OCI-LY7 (cell line): ENCODE measurements at regions not wholly inside any gene's neighbourhood (a gene's known extent, or its start where the extent isn't known, plus 50 kb on each side); places are given as distances from the start of the nearest gene placed in this dataset.

Source experiments
- BruUV-seq: library from RNA; stranded (reverse); fragments of 400-500 nt; replicated peaks from 2 replicates; lab custom pipeline; 2021; lab: Mats Ljungman, UMichigan
- CTCF ChIA-PET: fragments of 300-600 bp; sonication (Branson Sonifier 250); formaldehyde crosslinking; loops from one replicate; lab custom pipeline; 2022; ENCODE audit warnings: antibody characterized with exemption; ENCODE audit not compliant: unreplicated experiment; lab: Charles Lee
- POLR2A ChIA-PET: fragments of 300-600 bp; sonication (Branson Sonifier 250); formaldehyde crosslinking; loops from one replicate; lab custom pipeline; 2022; ENCODE audit warnings: antibody characterized with exemption; lab: Charles Lee
- DNase-seq: peaks from one replicate; pipeline ENCODE4 v3.0.0-alpha.2; 2015; ENCODE audit warnings: low spot score
- H2AFZ ChIP-seq: fragments of 200-600 bp; sonication (generic), shearing (Covaris generic); 2 replicates; pipeline ENCODE4 v1.6.1; 2014; ENCODE audit warnings: mild to moderate bottlenecking, antibody characterized with exemption, low read length, moderate library complexity
- H3K27ac ChIP-seq: fragments of 200-600 bp; sonication (generic); 2 replicates; pipeline ENCODE4 v1.5.1; 2014; ENCODE audit warnings: mixed run types, low read depth, mild to moderate bottlenecking, moderate library complexity, low read length, inconsistent platforms; ENCODE audit not compliant: poor library complexity, severe bottlenecking
- H3K36me3 ChIP-seq: fragments of 200-600 bp; sonication (generic); 2 replicates; pipeline ENCODE4 v1.6.1; 2014; ENCODE audit warnings: mild to moderate bottlenecking, antibody characterized with exemption, low read length, moderate library complexity, mixed read lengths; ENCODE audit not compliant: insufficient read depth
- H3K4me1 ChIP-seq: fragments of 200-600 bp; sonication (generic); 2 replicates; pipeline ENCODE4 v1.5.1; 2014; ENCODE audit warnings: mild to moderate bottlenecking, low read length; ENCODE audit not compliant: insufficient read depth, poor library complexity, severe bottlenecking
- H3K4me2 ChIP-seq: fragments of 200-600 bp; sonication (generic); 2 replicates; pipeline ENCODE4 v1.6.1; 2014; ENCODE audit warnings: mild to moderate bottlenecking, low read length
- H3K4me3 ChIP-seq: fragments of 200-600 bp; sonication (generic); 2 replicates; pipeline ENCODE4 v1.5.1; 2014; ENCODE audit warnings: mild to moderate bottlenecking, low read depth, low read length; ENCODE audit not compliant: poor library complexity, severe bottlenecking
- H3K79me2 ChIP-seq: fragments of 200-600 bp; sonication (generic); 2 replicates; pipeline ENCODE4 v1.6.1; 2016; ENCODE audit warnings: low read depth, mild to moderate bottlenecking, low read length, moderate library complexity, mixed read lengths; ENCODE audit not compliant: insufficient read depth
- H3K9me2 ChIP-seq: fragments of 200-600 bp; sonication (generic); 2 replicates; pipeline ENCODE4 v1.6.1; 2016; ENCODE audit warnings: mild to moderate bottlenecking, low read length, mixed read lengths; ENCODE audit not compliant: insufficient read depth
- H3K9me3 ChIP-seq: fragments of 200-600 bp; sonication (generic); 2 replicates; pipeline ENCODE4 v1.6.1; 2014; ENCODE audit warnings: mild to moderate bottlenecking, mixed run types, low read length, mixed read lengths
- H4K20me1 ChIP-seq: fragments of 200-600 bp; sonication (generic); 2 replicates; pipeline ENCODE4 v1.6.1; 2014; ENCODE audit warnings: mild to moderate bottlenecking, antibody characterized with exemption, low read length, moderate library complexity, mixed read lengths; ENCODE audit not compliant: insufficient read depth
- EZH2phosphoT487 ChIP-seq: fragments of 200-600 bp; sonication (generic); IDR thresholded peaks from 2 replicates; pipeline ENCODE4 v1.6.1; 2018; ENCODE audit warnings: low read depth, borderline replicate concordance, mild to moderate bottlenecking, mixed run types, antibody characterized with exemption, low read length, moderate library complexity, mixed read lengths
- intact Hi-C: fragments of 100-400 bp; cut with micrococcal nuclease; formaldehyde crosslinking; loops from one replicate; pipeline ENCODE4 v1.10.0; 2022; ENCODE audit not compliant: unreplicated experiment
- TF ChIP-seq, protein P1 (sequence below): fragments of 200-600 bp; sonication (generic); conservative IDR thresholded peaks from 2 replicates; pipeline ENCODE4 v1.5.1; 2014; ENCODE audit warnings: mild to moderate bottlenecking, antibody characterized with exemption, low read length, moderate library complexity, mixed read lengths

DNA sequence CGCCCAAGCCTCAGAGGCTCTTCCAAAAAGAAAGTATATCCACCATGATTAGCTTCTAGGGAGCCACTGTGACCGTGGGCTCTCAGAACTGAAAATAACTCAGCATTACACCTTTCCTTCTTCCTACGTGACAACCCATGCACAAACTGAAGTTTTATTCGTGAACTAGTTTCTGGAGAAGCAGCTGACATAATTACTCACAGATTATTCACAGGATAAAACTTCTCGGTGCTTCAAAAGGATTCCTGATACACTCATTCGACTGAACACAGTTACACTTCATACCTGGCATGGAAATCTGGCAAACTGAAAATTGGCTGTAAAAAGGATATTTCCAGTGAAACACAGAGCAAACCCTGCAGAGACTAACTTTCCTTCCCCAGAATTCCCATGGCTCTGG, 139.2 kb upstream of the PTER start:
- Histone ChIP-seq H3K27ac (no peak overlapping the region), H4K20me1 (no peaks in the 10 kb centered on the region), H3K36me3 (no peaks in the 10 kb centered on the region), H2AFZ (no peak overlapping the region), H3K4me1 (no peaks in the 10 kb centered on the region), H3K4me2 (no peak overlapping the region), H3K4me3 (no peak overlapping the region), H3K9me3 (no peaks in the 10 kb centered on the region), H3K79me2 (no peaks in the 10 kb centered on the region), H3K9me2 (no peaks in the 10 kb centered on the region)
- no peak for DNase-seq
- CTCF ChIA-PET = no interaction called here
- intact Hi-C loops = no loop called here
- BruUV-seq = no TSS peak
- POLR2A ChIA-PET = no interaction called here
- TF ChIP-seq EZH2phosphoT487 = no peak
- TF ChIP-seq, protein P1, sequence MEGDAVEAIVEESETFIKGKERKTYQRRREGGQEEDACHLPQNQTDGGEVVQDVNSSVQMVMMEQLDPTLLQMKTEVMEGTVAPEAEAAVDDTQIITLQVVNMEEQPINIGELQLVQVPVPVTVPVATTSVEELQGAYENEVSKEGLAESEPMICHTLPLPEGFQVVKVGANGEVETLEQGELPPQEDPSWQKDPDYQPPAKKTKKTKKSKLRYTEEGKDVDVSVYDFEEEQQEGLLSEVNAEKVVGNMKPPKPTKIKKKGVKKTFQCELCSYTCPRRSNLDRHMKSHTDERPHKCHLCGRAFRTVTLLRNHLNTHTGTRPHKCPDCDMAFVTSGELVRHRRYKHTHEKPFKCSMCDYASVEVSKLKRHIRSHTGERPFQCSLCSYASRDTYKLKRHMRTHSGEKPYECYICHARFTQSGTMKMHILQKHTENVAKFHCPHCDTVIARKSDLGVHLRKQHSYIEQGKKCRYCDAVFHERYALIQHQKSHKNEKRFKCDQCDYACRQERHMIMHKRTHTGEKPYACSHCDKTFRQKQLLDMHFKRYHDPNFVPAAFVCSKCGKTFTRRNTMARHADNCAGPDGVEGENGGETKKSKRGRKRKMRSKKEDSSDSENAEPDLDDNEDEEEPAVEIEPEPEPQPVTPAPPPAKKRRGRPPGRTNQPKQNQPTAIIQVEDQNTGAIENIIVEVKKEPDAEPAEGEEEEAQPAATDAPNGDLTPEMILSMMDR = no peak

DNA sequence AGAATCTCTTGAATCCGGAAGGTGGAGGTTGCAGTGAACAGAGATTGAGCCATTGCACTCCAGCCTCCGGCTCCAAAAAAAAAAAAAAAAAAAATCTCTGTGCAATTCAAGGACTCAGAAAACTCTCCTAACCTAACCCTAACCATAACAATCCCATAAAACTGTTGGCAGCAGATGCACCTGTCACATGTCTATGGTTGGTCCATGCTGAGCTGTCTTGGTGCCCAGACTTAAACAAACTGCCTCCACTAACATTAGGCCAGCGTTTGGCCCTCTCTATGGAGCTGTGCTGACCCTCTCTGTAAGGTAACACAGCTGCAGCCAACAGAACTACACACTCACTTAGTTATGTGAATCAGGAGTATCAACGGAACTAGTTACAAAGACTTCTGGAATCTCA, 132.5 kb upstream of the PTER start:
- POLR2A ChIA-PET = no interaction called here
- H3K27ac ChIP-seq = no peak overlapping the region
- no peak for DNase-seq
- no peak overlapping the region for H3K4me3 ChIP-seq
- intact Hi-C loops = no loop called here
- no peaks in the 10 kb centered on the region for H3K4me1 ChIP-seq
- BruUV-seq = no TSS peak
- TF ChIP-seq, protein P1 = no peak
- no peak for TF ChIP-seq EZH2phosphoT487
- H4K20me1 ChIP-seq = no peaks in the 10 kb centered on the region
- no peak overlapping the region for H2AFZ ChIP-seq
- CTCF ChIA-PET = no interaction called here
- no peaks in the 10 kb centered on the region for H3K79me2 ChIP-seq
- H3K4me2 ChIP-seq = no peak overlapping the region
- no peaks in the 10 kb centered on the region for H3K9me3 ChIP-seq
- H3K36me3 ChIP-seq = no peaks in the 10 kb centered on the region
- no peaks in the 10 kb centered on the region for H3K9me2 ChIP-seq

- intact Hi-C loops = no loop called here
- no TSS peak for BruUV-seq
- Histone ChIP-seq H3K4me3 (no peak overlapping the region), H3K27ac (no peak overlapping the region), H3K4me2 (no peak overlapping the region), H2AFZ (no peak overlapping the region), H3K79me2 (no peaks in the 10 kb centered on the region), H3K9me3 (no peaks in the 10 kb centered on the region), H3K4me1 (no peaks in the 10 kb centered on the region), H4K20me1 (no peaks in the 10 kb centered on the region), H3K9me2 (no peaks in the 10 kb centered on the region), H3K36me3 (no peaks in the 10 kb centered on the region)
- ChIA-PET CTCF (no interaction called here), POLR2A (interaction anchor here (0.6 kb wide), 1 partner anchor 186 kb away, joined by 4 read pairs; no protein-coding TSS in a partner anchor)
- no peak for DNase-seq
- TF ChIP-seq, protein P1 = no peak
- no peak for TF ChIP-seq EZH2phosphoT487
These were observed 126.4 kb upstream of the PTER start for GRCh38 chr10:16310440-16310839.
